Mesenchymal stem cell (in vitro differentiated cells and primary cell): ENCODE measurements at regions not wholly inside any gene's neighbourhood (a gene's known extent, or its start where the extent isn't known, plus 50 kb on each side); places are given as distances from the start of the nearest gene placed in this dataset.

Source experiments
- DNase-seq: peaks from one replicate; pipeline ENCODE4 v3.0.0-alpha.2; 2013
- H2AFZ ChIP-seq: one replicate; pipeline ENCODE4 v1.6.1; 2013; ENCODE audit warnings: low read depth, mild to moderate bottlenecking, control low read depth, inconsistent platforms, low read length, moderate library complexity
- H2AK5ac ChIP-seq: 2 replicates; pipeline ENCODE4 v1.6.1; 2013; ENCODE audit warnings: low read length, moderate library complexity, mild to moderate bottlenecking, inconsistent platforms; ENCODE audit not compliant: severe bottlenecking
- H2BK120ac ChIP-seq: one replicate; pipeline ENCODE4 v1.6.1; 2013; ENCODE audit warnings: low read depth, mild to moderate bottlenecking, inconsistent platforms, low read length, moderate library complexity
- H2BK12ac ChIP-seq, 2 experiments: one replicate each; pipeline ENCODE4 v1.6.1; 2013; ENCODE audit warnings: inconsistent platforms in 2 of 2, low read length in 2 of 2, mild to moderate bottlenecking in 2 of 2, moderate library complexity in 2 of 2, control low read depth in 1 of 2
- H2BK15ac ChIP-seq: one replicate; pipeline ENCODE4 v1.6.1; 2013; ENCODE audit warnings: mild to moderate bottlenecking, low read depth, inconsistent platforms; ENCODE audit not compliant: poor library complexity, severe bottlenecking
- H2BK5ac ChIP-seq: 2 replicates; pipeline ENCODE4 v1.6.1; 2013; ENCODE audit warnings: low read depth, mild to moderate bottlenecking, low read length, control low read depth, inconsistent platforms; ENCODE audit not compliant: poor library complexity, severe bottlenecking
- H3K14ac ChIP-seq, 2 experiments: one replicate each; pipeline ENCODE4 v1.6.1; 2013; ENCODE audit warnings: inconsistent platforms in 2 of 2, low read length in 2 of 2, control low read depth in 1 of 2, mild to moderate bottlenecking in 1 of 2, moderate library complexity in 1 of 2
- H3K18ac ChIP-seq, 2 experiments: one replicate each; pipeline ENCODE4 v1.6.1; 2013; ENCODE audit warnings: inconsistent platforms in 2 of 2, low read length in 2 of 2, control low read depth in 1 of 2, low read depth in 1 of 2, mild to moderate bottlenecking in 1 of 2
- H3K23ac ChIP-seq, 2 experiments: one replicate each; pipeline ENCODE4 v1.6.1; 2013; ENCODE audit warnings: inconsistent platforms in 2 of 2, low read length in 2 of 2, mild to moderate bottlenecking in 2 of 2, moderate library complexity in 2 of 2, control low read depth in 1 of 2
- H3K27ac ChIP-seq: 2 replicates; pipeline ENCODE4 v1.5.1; 2013; ENCODE audit warnings: mild to moderate bottlenecking, moderate library complexity, low read length, control low read depth, inconsistent platforms; ENCODE audit not compliant: poor library complexity, severe bottlenecking
- H3K27me3 ChIP-seq, 2 experiments: 2 replicates each; pipeline versions ENCODE4 v1.6.1 to v1.7.0; 2013; ENCODE audit warnings: low read length in 2 of 2, mild to moderate bottlenecking in 2 of 2, moderate library complexity in 2 of 2, control low read depth in 1 of 2, inconsistent platforms in 1 of 2; ENCODE audit not compliant: control insufficient read depth in 1 of 2, insufficient read depth in 1 of 2
- H3K36me3 ChIP-seq, 2 experiments: 2 replicates each; pipeline versions ENCODE4 v1.6.1 to v1.7.0; 2013; ENCODE audit warnings: low read length in 2 of 2, control low read depth in 1 of 2, inconsistent platforms in 1 of 2, low read depth in 1 of 2, mild to moderate bottlenecking in 1 of 2; ENCODE audit not compliant: insufficient read depth in 2 of 2, control insufficient read depth in 1 of 2
- H3K4ac ChIP-seq, 2 experiments: one replicate each; pipeline ENCODE4 v1.6.1; 2013; ENCODE audit warnings: inconsistent platforms in 2 of 2, low read length in 2 of 2, mild to moderate bottlenecking in 2 of 2, moderate library complexity in 2 of 2, control low read depth in 1 of 2, low read depth in 1 of 2
- H3K4me1 ChIP-seq: 2 replicates; pipeline ENCODE4 v1.6.1; 2013; ENCODE audit warnings: low read depth, low read length, control low read depth; ENCODE audit not compliant: control insufficient read depth, insufficient read depth
- H3K4me2 ChIP-seq: 2 replicates; pipeline ENCODE4 v1.6.1; 2013; ENCODE audit warnings: low read length, mild to moderate bottlenecking, inconsistent platforms; ENCODE audit not compliant: poor library complexity, severe bottlenecking
- H3K4me3 ChIP-seq, 2 experiments: 2 replicates each; pipeline versions ENCODE4 v1.5.1 to v1.7.0; 2013; ENCODE audit warnings: low read length in 2 of 2, mild to moderate bottlenecking in 2 of 2, control low read depth in 1 of 2, low read depth in 1 of 2; ENCODE audit not compliant: insufficient read depth in 1 of 2
- H3K79me1 ChIP-seq: replicated peaks from 2 replicates; pipeline ENCODE4 v1.6.1; 2013; ENCODE audit warnings: mild to moderate bottlenecking, control low read depth, low read length, inconsistent platforms; ENCODE audit not compliant: poor library complexity, severe bottlenecking
- H3K9ac ChIP-seq: 2 replicates; pipeline ENCODE4 v1.7.0; 2013; ENCODE audit warnings: mild to moderate bottlenecking, low read length, moderate library complexity
- H3K9me3 ChIP-seq: 2 replicates; pipeline ENCODE4 v1.7.0; 2013; ENCODE audit warnings: mild to moderate bottlenecking, low read length; ENCODE audit not compliant: control insufficient read depth
- H4K8ac ChIP-seq: one replicate; pipeline ENCODE4 v1.6.1; 2013; ENCODE audit warnings: inconsistent platforms, mild to moderate bottlenecking, low read length, moderate library complexity
- H4K91ac ChIP-seq: one replicate; pipeline ENCODE4 v1.6.1; 2013; ENCODE audit warnings: mild to moderate bottlenecking, low read length, inconsistent platforms
- WGBS: methylation state at CpG from one replicate; pipeline ENCODE4 v1.1.7; 2013; ENCODE audit warnings: mixed read lengths; 5-methylcytosine and 5-hydroxymethylcytosine counted together

DNA sequence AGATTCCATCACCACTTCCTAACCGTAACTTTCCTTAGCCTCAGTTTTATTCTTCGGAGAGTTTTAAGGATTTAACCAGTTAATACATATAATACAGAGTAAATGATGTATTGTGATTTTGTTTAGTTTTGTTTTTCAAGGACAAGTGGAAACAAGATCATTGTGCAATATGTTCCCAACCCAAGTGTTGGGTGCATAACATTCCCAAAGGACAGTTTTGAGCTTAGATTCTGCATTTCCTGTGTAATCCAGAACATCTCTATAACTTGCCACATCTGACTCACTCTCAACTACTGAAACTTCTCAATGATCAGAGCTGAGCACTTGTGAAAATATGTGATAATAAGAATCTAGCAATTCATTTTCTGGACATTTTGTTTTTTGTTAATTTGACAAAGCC, 466.1 kb upstream of the PPP2R3A start:
- no peak overlapping the region for H2AK5ac ChIP-seq
- H3K36me3 ChIP-seq, result no peaks in the 10 kb centered on the region
- H3K4me2 ChIP-seq, result no peak overlapping the region
- no peak overlapping the region for H4K8ac ChIP-seq
- no peak overlapping the region for H2BK120ac ChIP-seq
- H3K4ac ChIP-seq, result no peak overlapping the region
- no peak overlapping the region for H3K18ac ChIP-seq
- H3K14ac ChIP-seq, result no peak overlapping the region
- peaks cover 4 to 21% of the 10 kb centered on the region in 2 experiments for H3K27me3 ChIP-seq
- H3K4me1 ChIP-seq, result no peaks in the 10 kb centered on the region
- H3K9me3 ChIP-seq, result no peaks in the 10 kb centered on the region
- no peak overlapping the region for H4K91ac ChIP-seq
- H3K23ac ChIP-seq, result no peak overlapping the region
- no CpG with 5 or more reads among the region's 2 CpGs for WGBS
- H3K27ac ChIP-seq, result no peak overlapping the region
- H3K79me1 ChIP-seq, result no peaks in the 10 kb centered on the region
- no peak overlapping the region for H2BK12ac ChIP-seq
- H2AFZ ChIP-seq, result no peak overlapping the region
- DNase-seq, result no peak
- H2BK15ac ChIP-seq, result no peak overlapping the region
- no peak overlapping the region for H3K9ac ChIP-seq
- no peak overlapping the region for H3K4me3 ChIP-seq
- no peak overlapping the region for H2BK5ac ChIP-seq

- Histone ChIP-seq H3K4me2 (no peak overlapping the region), H3K4me1 (no peaks in the 10 kb centered on the region), H3K27ac (no peak overlapping the region), H2BK5ac (no peak overlapping the region), H2BK15ac (no peak overlapping the region), H3K14ac (no peak overlapping the region), H3K9me3 (no peaks in the 10 kb centered on the region), H3K36me3 (no peaks in the 10 kb centered on the region), H3K23ac (no peak overlapping the region), H3K27me3 (peaks cover 7 to 16% of the 10 kb centered on the region in 2 experiments), H4K8ac (no peak overlapping the region), H3K9ac (no peak overlapping the region), H2BK12ac (no peak overlapping the region), H3K4me3 (no peak overlapping the region), H2BK120ac (no peak overlapping the region), H3K4ac (no peak overlapping the region), H4K91ac (no peak overlapping the region), H3K18ac (no peak overlapping the region), H2AK5ac (no peak overlapping the region), H3K79me1 (no peaks in the 10 kb centered on the region), H2AFZ (no peak overlapping the region)
- 90% methylated on average over 1 of the region's 3 CpGs for WGBS
- DNase-seq, result no peak
Observed at GRCh38 chr3:135500034-135500433, 465.5 kb upstream of the PPP2R3A start.

GRCh38 chr3:135503065-135503759, 462.3 kb upstream of the PPP2R3A start:
- Histone ChIP-seq H3K36me3 (no peaks in the 10 kb centered on the region), H2BK5ac (no peak overlapping the region), H4K91ac (no peak overlapping the region), H2BK120ac (no peak overlapping the region), H3K4me1 (no peaks in the 10 kb centered on the region), H4K8ac (no peak overlapping the region), H3K4me3 (peak overlapping the region in 1 of 2 experiments; percentile 28), H2BK15ac (no peak overlapping the region), H3K23ac (no peak overlapping the region), H3K9ac (no peak overlapping the region), H2AFZ (no peak overlapping the region), H3K27ac (no peak overlapping the region), H3K27me3 (peaks cover 7 to 22% of the 10 kb centered on the region in 2 experiments), H3K4ac (no peak overlapping the region), H3K14ac (no peak overlapping the region), H3K4me2 (no peak overlapping the region), H2BK12ac (no peak overlapping the region), H3K79me1 (no peaks in the 10 kb centered on the region), H3K18ac (no peak overlapping the region), H2AK5ac (no peak overlapping the region), H3K9me3 (no peaks in the 10 kb centered on the region)
- DNase-seq, result no peak
- 68% methylated on average over 10 of the region's 11 CpGs for WGBS

DNA sequence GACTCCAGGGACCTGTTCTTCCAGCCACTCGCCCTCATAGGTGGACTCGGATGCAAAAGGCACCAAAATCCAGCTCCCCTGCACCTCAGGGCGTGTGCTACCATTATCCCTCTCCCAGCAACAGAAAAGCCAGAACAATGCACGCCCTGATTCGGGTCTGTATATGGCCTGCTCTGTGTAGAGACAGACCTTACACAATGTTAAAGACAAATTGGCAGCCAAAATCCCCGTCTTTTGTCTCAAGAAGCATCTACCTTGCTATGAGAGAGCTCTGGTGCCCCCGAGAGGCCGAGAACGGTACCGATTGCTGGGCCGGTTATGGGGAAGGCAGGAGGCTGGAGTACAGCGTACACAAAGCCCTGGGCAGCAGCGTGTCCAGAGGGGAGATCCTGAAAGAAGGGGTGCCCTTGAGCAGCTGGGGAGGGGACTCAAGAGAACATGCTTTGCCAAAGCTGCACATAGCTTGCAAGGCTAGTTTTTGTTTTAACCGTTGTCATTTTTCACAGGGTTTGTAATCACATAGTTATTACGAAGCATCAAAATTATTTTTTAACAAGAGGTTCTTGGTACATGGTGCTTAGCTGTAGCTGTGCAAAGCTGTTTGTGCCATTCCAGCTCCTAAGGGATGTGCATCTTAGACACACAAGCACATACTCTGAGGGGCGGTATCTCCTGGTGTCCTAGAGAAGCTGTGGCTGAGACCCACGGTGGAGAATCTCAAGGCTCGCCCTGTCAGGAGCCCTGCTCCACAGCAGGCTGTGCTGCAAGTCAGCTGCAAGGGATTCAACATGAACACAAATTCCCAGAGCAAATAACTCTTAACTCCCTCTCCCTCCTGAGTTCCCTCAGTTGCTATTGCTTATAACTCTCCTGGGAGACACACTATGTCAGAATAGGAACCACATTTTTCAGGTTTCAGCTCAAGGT, 461.5 kb upstream of the PPP2R3A start:
- H2BK120ac ChIP-seq, result no peak overlapping the region
- no peak overlapping the region for H2BK12ac ChIP-seq
- H3K4me2 ChIP-seq, result no peak overlapping the region
- H3K9me3 ChIP-seq, result peaks cover 6% of the 10 kb centered on the region
- H3K14ac ChIP-seq, result no peak overlapping the region
- H4K8ac ChIP-seq, result no peak overlapping the region
- DNase-seq, result peak; percentile 48
- peaks cover 7 to 22% of the 10 kb centered on the region in 2 experiments for H3K27me3 ChIP-seq
- H3K18ac ChIP-seq, result no peak overlapping the region
- H3K9ac ChIP-seq, result no peak overlapping the region
- H3K4me1 ChIP-seq, result no peaks in the 10 kb centered on the region
- H3K79me1 ChIP-seq, result no peaks in the 10 kb centered on the region
- no peak overlapping the region for H2BK15ac ChIP-seq
- H3K4ac ChIP-seq, result no peak overlapping the region
- peak overlapping the region in 1 of 2 experiments; percentile 28 for H3K4me3 ChIP-seq
- H3K23ac ChIP-seq, result no peak overlapping the region
- WGBS, result 26% methylated on average over 17 of the region's 18 CpGs
- H3K27ac ChIP-seq, result no peak overlapping the region
- H2AFZ ChIP-seq, result no peak overlapping the region
- no peak overlapping the region for H2BK5ac ChIP-seq
- no peaks in the 10 kb centered on the region for H3K36me3 ChIP-seq
- H4K91ac ChIP-seq, result no peak overlapping the region
- no peak overlapping the region for H2AK5ac ChIP-seq
